Activated naive CD8-positive, alpha-beta T cell treated with anti-CD3 and anti-CD28 coated beads for 36 hours (primary cell): ENCODE measurements at regions not wholly inside any gene's neighbourhood (a gene's known extent, or its start where the extent isn't known, plus 50 kb on each side); places are given as distances from the start of the nearest gene placed in this dataset.
"Not testable (repeated sequence)": the region's sequence is repeated elsewhere in the genome, so short reads cannot be mapped to it uniquely, and the experiment has no call there.

Experiments used
- DNase-seq: peaks from one replicate; pipeline ENCODE4 v3.0.0; 2021
- H3K27ac Mint-ChIP-seq: one replicate; pipeline ENCODE4 v1.8.0; 2022; ENCODE audit warnings: mild to moderate bottlenecking, moderate library complexity, mixed read lengths
- H3K27me3 Mint-ChIP-seq: one replicate; pipeline ENCODE4 v1.8.0; 2022; ENCODE audit warnings: mild to moderate bottlenecking, mixed read lengths
- H3K36me3 Mint-ChIP-seq: one replicate; pipeline ENCODE4 v1.8.0; 2021; ENCODE audit warnings: mild to moderate bottlenecking, mixed read lengths
- H3K4me1 Mint-ChIP-seq: one replicate; pipeline ENCODE4 v1.8.0; 2021; ENCODE audit warnings: mixed read lengths
- H3K4me3 Mint-ChIP-seq: one replicate; pipeline ENCODE4 v1.8.0; 2022; ENCODE audit warnings: mild to moderate bottlenecking, moderate library complexity, mixed read lengths
- H3K9me3 Mint-ChIP-seq: one replicate; pipeline ENCODE4 v1.8.0; 2022; ENCODE audit warnings: mixed read lengths

DNA sequence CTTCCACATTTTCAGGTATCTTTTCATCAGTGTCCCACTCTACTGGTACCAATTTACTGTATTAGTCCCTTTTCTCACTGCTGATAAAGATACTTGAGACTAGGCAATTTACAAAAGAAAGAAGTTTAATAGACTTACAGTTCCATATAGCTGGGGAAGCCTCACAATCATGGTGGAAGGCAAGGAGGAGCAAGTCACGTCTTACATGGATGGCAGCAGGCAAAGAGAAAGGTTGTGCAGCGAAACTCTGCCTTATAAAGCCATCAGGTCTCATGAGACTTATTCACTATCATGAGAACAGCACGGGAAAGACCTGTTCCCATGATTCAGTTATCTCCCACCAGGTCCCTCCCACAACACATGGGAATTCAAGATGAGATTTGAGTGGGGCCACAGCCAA, 385.9 kb downstream of the GALC start:
- not testable (repeated sequence) for DNase-seq, H3K27ac Mint-ChIP-seq, H3K4me3 Mint-ChIP-seq, H3K36me3 Mint-ChIP-seq, H3K4me1 Mint-ChIP-seq, H3K27me3 Mint-ChIP-seq
- H3K9me3 Mint-ChIP-seq = peaks cover 11% of the 10 kb centered on the region

DNA sequence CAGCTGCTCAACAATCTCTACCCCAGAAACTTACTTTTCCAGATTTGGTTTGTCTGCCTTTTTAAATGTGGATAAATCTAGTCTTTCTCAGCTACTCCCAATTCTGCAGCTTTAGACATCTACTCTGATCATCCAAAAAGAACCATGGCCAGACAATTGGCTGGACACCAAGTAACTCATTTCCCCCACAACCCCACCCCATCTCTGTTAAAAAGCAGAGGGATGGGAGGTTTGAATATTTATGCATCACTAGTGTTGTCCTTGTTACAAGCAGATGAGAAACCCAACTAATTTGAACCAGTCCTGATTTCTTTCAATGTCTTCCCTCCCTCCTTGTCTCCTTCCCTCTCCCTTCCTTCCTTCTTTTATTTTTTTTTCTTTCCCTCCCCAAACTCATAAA, 391.9 kb downstream of the GALC start:
- Mint-ChIP-seq H3K27me3 (no peaks in the 10 kb centered on the region), H3K4me3 (no peak overlapping the region), H3K36me3 (peaks cover 2% of the 10 kb centered on the region), H3K27ac (no peak overlapping the region), H3K4me1 (no peaks in the 10 kb centered on the region), H3K9me3 (peaks cover 4% of the 10 kb centered on the region)
- no peak for DNase-seq

DNA sequence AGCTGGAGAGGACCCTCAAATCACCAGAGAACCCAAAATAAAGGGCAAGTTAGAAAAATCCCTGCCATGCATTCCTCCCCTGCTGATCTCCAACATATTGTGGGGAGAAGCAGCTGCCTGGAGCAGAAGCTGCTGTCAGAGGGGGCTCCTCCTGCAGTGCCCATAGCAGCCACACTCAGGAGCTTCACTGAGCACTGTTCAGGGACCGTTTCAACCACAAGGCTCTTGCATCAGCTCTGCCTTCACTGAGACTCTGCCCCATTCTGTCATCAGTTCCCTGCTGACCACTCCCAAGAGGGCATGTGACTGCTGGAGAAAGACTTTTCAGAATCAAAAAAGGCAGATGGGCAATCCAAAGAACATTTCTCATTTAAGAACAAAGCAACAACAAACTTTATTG, 392.7 kb downstream of the GALC start:
- no peak for DNase-seq
- no peak overlapping the region for H3K27ac Mint-ChIP-seq
- H3K27me3 Mint-ChIP-seq = no peaks in the 10 kb centered on the region
- H3K36me3 Mint-ChIP-seq = peaks cover 2% of the 10 kb centered on the region
- no peak overlapping the region for H3K4me3 Mint-ChIP-seq
- peaks cover 2% of the 10 kb centered on the region for H3K9me3 Mint-ChIP-seq
- H3K4me1 Mint-ChIP-seq = no peaks in the 10 kb centered on the region

DNA sequence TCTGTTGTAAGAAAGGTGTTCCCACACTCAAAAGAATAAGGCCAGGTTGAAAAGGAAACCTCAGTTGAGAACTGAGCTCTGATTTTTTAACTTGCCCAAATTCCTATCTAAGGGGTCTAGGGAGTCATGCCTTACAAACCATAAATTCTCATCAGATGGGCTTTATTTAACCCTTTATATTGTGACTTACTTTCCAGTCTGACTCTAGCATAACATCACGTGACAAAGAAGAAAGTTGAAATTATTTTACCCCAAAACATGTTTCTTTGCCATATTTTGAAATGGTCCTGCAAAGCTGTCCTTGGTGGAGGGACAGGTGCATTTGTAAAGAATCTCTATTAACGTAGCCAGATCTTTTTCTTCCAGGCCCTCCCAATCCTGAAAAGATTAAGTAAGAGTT, 411.7 kb downstream of the GALC start:
- Mint-ChIP-seq H3K27me3 (no peaks in the 10 kb centered on the region), H3K4me1 (no peaks in the 10 kb centered on the region), H3K27ac (no peak overlapping the region), H3K9me3 (no peaks in the 10 kb centered on the region), H3K36me3 (no peaks in the 10 kb centered on the region), H3K4me3 (no peak overlapping the region)
- no peak for DNase-seq

DNA sequence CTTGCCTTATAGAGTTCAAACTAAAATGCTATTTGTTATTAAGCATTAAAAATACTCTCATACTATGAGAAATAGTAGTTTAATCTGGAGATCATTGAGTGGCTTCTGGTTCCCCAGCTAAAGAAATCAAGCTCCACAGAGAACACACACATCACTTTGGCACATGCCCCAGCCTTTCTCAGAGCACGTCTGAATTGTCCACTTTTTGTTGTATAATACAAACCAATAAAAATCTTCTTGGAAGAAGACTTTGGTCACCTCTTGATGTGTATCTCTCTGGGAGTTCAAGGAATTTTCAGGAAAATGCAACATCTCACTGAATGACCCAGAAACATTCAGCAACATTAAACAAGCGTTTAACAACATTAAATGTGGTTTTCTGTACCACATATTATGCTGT, 413.9 kb downstream of the GALC start:
- no peaks in the 10 kb centered on the region for H3K27me3 Mint-ChIP-seq
- H3K27ac Mint-ChIP-seq = no peak overlapping the region
- H3K36me3 Mint-ChIP-seq = no peaks in the 10 kb centered on the region
- no peaks in the 10 kb centered on the region for H3K9me3 Mint-ChIP-seq
- no peak overlapping the region for H3K4me3 Mint-ChIP-seq
- no peaks in the 10 kb centered on the region for H3K4me1 Mint-ChIP-seq
- no peak for DNase-seq

DNA sequence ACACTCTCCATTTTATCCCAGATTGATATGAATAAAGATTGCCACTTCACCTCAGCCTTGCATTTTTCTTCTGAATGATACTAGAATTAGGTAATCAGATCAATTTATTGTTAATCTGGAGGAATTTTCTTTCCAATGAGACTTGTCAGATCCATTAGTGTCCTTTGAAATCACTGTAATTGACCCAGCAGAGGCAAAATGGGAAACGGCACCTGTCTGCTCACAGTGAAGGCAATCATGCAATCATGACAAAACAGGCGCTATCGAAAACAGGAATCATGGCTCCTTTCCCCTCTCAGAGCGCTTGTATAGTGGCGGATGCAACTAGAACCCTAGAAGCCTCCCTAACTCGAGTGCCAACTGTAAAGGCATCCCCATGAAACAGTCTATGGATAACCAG, 417.6 kb downstream of the GALC start:
- Mint-ChIP-seq H3K9me3 (no peaks in the 10 kb centered on the region), H3K36me3 (no peaks in the 10 kb centered on the region), H3K4me1 (no peaks in the 10 kb centered on the region), H3K27ac (no peak overlapping the region), H3K27me3 (no peaks in the 10 kb centered on the region), H3K4me3 (no peak overlapping the region)
- no peak for DNase-seq

DNA sequence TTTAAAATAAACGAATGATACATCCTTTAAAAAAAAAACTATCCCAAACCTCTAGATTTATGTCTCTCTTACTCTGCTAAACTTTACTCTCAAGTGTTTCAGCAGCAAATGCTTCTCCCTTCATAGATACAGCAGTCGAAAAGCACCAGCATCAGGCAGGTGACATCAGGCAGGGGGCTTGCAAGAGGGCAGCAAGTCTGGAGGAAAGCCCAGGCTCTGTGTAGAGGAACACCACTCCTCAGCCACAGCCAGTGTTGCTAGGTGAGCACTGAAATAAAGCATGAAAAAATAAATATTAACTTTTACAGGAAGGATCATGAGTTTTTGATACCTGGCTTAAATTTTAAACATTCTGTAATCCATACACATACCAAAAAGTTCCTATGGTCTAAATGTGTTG, 419.4 kb downstream of the GALC start:
- no peak for DNase-seq
- Mint-ChIP-seq H3K27me3 (no peaks in the 10 kb centered on the region), H3K4me3 (no peak overlapping the region), H3K36me3 (no peaks in the 10 kb centered on the region), H3K4me1 (no peaks in the 10 kb centered on the region), H3K9me3 (peaks cover 1% of the 10 kb centered on the region), H3K27ac (no peak overlapping the region)

DNA sequence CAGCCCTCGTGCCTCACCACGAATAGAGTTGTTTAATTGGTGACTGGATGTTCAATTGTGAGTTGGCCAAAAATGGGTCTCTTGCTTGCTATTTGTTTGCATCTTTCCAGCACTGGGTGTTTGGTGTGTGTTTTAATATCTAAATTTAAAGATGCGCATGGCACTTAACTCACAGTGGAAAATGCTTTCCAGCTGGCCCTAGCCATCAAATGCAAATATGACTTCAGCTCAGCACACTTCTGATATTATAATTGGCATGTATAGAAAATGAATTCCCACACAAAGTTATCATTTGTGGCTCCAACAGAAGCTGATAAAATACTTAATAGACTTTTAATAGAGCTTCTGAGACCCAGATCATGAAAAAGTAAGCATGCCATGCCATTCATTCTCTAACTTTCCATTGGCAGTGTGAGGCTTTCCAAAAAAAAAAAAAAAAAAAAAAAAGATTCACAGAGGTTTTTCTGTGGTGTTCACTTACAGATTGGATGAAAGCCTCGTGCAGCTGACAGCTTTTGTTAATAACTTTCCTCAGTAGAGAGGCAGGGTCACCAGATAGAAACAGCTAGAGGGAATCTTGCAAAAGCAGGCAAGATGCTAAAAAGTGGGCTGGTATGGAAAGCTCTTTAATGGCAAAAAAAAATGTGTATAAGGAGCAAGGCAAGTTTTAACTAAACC, 425.2 kb downstream of the GALC start:
- H3K27me3 Mint-ChIP-seq = no peaks in the 10 kb centered on the region
- no peak for DNase-seq
- peaks cover 5% of the 10 kb centered on the region for H3K9me3 Mint-ChIP-seq
- no peak overlapping the region for H3K27ac Mint-ChIP-seq
- no peaks in the 10 kb centered on the region for H3K4me1 Mint-ChIP-seq
- no peaks in the 10 kb centered on the region for H3K36me3 Mint-ChIP-seq
- no peak overlapping the region for H3K4me3 Mint-ChIP-seq

DNA sequence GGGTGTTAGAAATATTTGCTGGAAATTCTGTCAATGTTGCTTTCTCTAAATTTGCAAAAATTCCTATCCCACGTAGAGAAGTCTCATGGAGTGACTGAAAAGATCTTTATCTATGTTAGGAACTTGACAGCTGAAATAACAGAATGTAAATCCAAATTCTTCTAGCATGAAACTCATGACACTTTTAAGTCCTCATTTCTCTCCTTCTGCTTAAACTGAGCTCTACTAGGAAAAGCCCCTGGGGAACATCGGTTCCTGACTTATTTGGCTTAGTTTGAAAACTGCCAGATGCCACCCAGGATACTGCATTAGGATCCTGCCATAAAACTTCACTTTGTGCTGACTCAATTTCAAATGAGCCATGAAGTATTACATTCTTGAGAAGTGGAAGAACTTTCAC, 426.0 kb downstream of the GALC start:
- H3K27ac Mint-ChIP-seq = no peak overlapping the region
- H3K27me3 Mint-ChIP-seq = no peaks in the 10 kb centered on the region
- peaks cover 5% of the 10 kb centered on the region for H3K9me3 Mint-ChIP-seq
- no peak overlapping the region for H3K4me3 Mint-ChIP-seq
- DNase-seq = no peak
- H3K36me3 Mint-ChIP-seq = no peaks in the 10 kb centered on the region
- H3K4me1 Mint-ChIP-seq = no peaks in the 10 kb centered on the region

DNA sequence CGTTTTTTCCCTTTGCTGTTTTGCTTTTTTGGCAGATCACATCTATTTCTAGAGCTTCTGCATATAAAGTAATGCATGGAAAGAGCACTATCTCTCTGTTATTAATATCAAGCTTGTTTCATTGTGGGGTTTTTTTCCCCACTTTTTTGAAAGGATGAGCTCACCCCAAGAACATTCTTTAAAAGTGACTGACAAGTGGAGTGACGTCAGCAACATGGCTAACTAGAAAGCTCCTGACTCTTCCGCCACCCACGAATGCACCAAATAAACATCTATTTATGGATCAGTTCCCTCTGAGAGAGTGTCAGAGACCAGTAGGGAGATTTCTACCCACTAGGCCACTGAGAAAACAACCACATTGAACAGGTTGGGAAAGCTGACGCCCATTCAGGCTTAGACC, 445.4 kb downstream of the GALC start:
- no peaks in the 10 kb centered on the region for H3K4me1 Mint-ChIP-seq
- no peak overlapping the region for H3K4me3 Mint-ChIP-seq
- no peak for DNase-seq
- no peaks in the 10 kb centered on the region for H3K27me3 Mint-ChIP-seq
- H3K27ac Mint-ChIP-seq = no peak overlapping the region
- H3K9me3 Mint-ChIP-seq = peaks cover 9% of the 10 kb centered on the region
- no peaks in the 10 kb centered on the region for H3K36me3 Mint-ChIP-seq

DNA sequence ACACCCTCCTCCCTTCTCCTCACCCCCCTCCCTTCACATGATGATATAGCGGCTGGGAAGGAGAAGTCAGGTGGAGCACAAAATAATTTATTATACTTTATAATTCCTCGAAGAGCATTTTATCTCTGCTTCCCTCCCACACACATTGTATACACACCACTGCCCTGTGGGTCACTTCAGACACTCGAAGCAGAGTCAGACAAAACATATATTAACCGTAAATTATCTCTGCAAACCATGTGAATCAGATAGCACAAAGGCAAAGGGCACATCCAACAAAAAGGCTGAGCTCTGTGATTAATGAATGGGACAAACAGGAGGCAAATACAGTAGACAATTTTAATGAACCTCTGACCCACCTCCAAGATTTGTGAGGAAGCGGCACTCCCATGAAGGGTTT, 450.7 kb downstream of the GALC start:
- no peaks in the 10 kb centered on the region for H3K36me3 Mint-ChIP-seq
- H3K9me3 Mint-ChIP-seq = peaks cover 4% of the 10 kb centered on the region
- DNase-seq = no peak
- no peak overlapping the region for H3K4me3 Mint-ChIP-seq
- no peaks in the 10 kb centered on the region for H3K4me1 Mint-ChIP-seq
- H3K27ac Mint-ChIP-seq = no peak overlapping the region
- no peaks in the 10 kb centered on the region for H3K27me3 Mint-ChIP-seq

DNA sequence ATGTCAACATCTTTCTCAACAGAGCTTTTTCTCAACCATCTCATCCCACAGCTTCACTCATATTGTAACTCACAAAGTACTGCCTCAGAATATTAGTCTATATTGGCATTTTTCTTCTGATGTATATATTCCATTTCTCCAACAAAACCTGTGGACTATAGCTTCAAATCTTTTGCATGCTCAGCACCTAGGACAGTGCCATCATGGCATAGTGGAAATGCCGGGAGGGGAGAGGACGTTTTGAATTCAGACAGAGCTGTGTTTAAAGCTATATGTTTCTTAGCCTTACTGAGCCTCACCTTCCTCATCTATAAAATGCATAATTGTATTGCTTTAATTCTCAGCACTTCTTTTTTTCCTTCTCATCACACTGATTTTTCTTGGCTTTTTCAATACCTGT, 452.6 kb downstream of the GALC start:
- Mint-ChIP-seq H3K4me3 (no peak overlapping the region), H3K4me1 (no peaks in the 10 kb centered on the region), H3K27me3 (no peaks in the 10 kb centered on the region), H3K27ac (no peak overlapping the region), H3K9me3 (peaks cover 4% of the 10 kb centered on the region), H3K36me3 (no peaks in the 10 kb centered on the region)
- DNase-seq = no peak

DNA sequence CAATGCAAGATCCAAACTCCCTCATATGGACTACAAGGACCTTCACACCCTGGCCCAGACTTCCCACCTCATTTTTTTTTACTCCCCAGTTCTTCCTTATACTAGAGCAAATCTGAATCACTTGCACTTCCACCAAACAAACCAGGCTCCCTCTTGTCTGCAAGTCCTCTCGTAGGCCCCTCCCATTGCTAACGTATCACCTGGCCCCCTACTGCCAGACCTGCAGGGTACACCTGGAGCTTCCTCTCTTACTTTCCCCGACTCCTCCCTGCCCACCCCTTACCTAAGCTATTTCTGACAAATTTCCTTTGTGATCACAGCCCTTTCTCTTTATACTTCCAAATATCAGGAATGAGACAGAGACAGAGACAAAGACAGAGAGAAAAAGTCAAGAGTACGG, 463.9 kb downstream of the GALC start:
- Mint-ChIP-seq H3K36me3 (no peaks in the 10 kb centered on the region), H3K27ac (no peak overlapping the region), H3K9me3 (no peaks in the 10 kb centered on the region), H3K4me3 (no peak overlapping the region), H3K27me3 (peaks cover 6% of the 10 kb centered on the region), H3K4me1 (no peaks in the 10 kb centered on the region)
- no peak for DNase-seq

DNA sequence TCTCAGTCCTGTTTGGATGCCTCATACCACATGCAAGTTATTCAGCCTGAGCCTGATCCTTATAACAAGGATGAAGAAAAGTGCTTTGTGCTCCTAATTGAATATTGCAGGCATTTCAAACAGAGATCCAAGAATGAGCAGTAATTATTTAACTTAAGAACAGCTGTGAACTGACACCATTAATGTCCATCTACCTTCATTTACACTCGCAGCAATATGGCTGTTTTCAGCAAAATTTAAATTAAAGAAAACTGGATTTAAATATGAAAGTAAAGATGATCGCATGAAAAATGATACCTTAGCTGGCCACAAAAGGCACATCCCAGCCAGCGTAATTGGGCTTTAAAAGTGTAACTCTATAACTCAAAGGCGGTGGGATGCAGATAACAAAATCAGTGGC, 466.3 kb downstream of the GALC start:
- H3K4me3 Mint-ChIP-seq = no peak overlapping the region
- H3K27me3 Mint-ChIP-seq = peaks cover 6% of the 10 kb centered on the region
- DNase-seq = no peak
- no peaks in the 10 kb centered on the region for H3K36me3 Mint-ChIP-seq
- no peaks in the 10 kb centered on the region for H3K9me3 Mint-ChIP-seq
- H3K27ac Mint-ChIP-seq = no peak overlapping the region
- H3K4me1 Mint-ChIP-seq = no peaks in the 10 kb centered on the region

DNA sequence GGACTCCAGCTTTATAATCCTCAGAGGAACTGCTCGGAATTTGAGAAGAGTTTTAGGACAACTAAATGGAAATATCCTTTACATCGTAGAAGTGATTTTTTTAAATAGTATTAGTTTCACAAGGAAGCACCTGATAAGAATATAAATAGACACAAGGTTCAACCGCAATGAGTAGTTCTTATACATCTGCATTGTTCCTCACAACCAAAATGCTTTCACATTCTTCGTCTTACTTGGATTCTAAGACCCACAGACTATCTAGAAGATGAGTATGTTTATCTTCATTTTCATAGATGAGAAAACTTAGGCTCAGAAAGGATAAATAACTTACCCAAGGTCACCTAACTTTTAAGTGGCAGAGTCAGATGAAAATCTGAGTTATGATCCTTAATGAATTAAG, 469.0 kb downstream of the GALC start:
- Mint-ChIP-seq H3K27me3 (peaks cover 1% of the 10 kb centered on the region), H3K4me1 (no peaks in the 10 kb centered on the region), H3K9me3 (no peaks in the 10 kb centered on the region), H3K27ac (no peak overlapping the region), H3K4me3 (no peak overlapping the region), H3K36me3 (no peaks in the 10 kb centered on the region)
- DNase-seq = no peak

DNA sequence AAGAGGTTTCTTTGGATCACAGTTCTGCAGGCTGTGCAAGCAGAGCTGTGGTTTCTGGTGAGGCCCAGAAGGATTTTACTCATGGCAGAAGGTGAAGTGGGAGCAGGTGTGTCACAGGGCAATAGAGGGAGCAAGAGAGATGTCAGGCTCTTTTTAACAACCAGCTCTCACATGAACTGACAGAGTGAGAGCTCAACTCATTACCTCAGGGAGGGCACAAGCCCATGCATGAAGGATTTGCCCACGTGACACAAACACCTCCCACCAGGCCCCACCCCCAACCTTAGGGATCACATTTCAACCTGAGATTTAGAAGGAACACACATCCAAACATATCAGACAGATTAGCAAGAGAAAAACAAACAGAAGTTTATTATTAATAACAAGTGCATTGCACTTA, 470.4 kb downstream of the GALC start:
- Mint-ChIP-seq H3K27ac (no peak overlapping the region), H3K9me3 (peaks cover 1% of the 10 kb centered on the region), H3K4me1 (no peaks in the 10 kb centered on the region), H3K36me3 (no peaks in the 10 kb centered on the region), H3K27me3 (no peaks in the 10 kb centered on the region), H3K4me3 (no peak overlapping the region)
- DNase-seq = no peak

DNA sequence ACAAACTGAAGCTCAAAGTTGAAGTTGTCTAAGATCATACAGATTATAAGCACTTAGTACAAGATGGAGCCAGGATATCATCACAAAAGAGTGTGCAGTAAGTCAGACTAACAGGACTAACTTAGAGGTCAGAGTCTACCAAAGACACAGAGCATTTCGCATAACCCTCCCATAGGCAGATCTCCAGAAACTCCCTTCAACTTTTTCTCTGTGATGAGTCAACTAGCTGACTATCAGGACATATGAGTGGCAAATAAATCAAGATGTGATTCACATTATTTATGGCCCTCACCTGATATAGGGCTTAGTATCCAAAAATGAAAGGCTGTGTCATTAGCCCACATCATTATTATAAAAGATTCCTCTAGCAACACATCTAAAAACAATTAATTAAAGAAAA, 484.6 kb downstream of the GALC start:
- no peak for DNase-seq
- H3K4me1 Mint-ChIP-seq = no peaks in the 10 kb centered on the region
- no peak overlapping the region for H3K27ac Mint-ChIP-seq
- H3K9me3 Mint-ChIP-seq = no peaks in the 10 kb centered on the region
- no peaks in the 10 kb centered on the region for H3K36me3 Mint-ChIP-seq
- no peak overlapping the region for H3K4me3 Mint-ChIP-seq
- no peaks in the 10 kb centered on the region for H3K27me3 Mint-ChIP-seq
